Esophagus mucosa (tissue), 1 donor: ENCODE measurements at regions not wholly inside any gene's neighbourhood (a gene's known extent, or its start where the extent isn't known, plus 50 kb on each side); places are given as distances from the start of the nearest gene placed in this dataset.
"Not testable (repeated sequence)": the region's sequence is repeated elsewhere in the genome, so short reads cannot be mapped to it uniquely, and the experiment has no call there.

Experiments
- ATAC-seq: fragments of 200-7000 bp; cut with Tn5 transposase; one replicate; pipeline ENCODE4 v1.9.1; 2020
- donor health status: DM: yes; HTN: yes; CAD: no.

DNA sequence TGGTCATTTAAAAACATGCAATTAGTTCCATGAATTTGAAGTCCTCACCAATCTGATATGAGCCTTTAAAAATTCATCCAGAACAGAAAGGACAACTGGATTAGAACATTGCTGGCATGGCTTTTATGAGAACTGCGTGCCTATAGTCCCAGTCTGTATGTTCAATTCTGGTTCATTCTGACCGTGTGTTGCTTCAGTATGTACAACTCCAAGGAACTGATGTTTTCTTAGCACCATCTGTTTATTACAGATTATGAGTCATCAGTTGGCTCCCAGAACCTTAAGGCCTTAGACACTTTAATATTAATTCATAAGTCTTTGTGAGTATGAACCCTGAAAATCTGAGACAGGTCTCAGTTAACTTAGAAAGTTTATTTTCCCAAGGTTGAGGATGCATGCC lies 115.0 kb downstream of the CEP44 start:
- peak; percentile 87 for ATAC-seq

DNA sequence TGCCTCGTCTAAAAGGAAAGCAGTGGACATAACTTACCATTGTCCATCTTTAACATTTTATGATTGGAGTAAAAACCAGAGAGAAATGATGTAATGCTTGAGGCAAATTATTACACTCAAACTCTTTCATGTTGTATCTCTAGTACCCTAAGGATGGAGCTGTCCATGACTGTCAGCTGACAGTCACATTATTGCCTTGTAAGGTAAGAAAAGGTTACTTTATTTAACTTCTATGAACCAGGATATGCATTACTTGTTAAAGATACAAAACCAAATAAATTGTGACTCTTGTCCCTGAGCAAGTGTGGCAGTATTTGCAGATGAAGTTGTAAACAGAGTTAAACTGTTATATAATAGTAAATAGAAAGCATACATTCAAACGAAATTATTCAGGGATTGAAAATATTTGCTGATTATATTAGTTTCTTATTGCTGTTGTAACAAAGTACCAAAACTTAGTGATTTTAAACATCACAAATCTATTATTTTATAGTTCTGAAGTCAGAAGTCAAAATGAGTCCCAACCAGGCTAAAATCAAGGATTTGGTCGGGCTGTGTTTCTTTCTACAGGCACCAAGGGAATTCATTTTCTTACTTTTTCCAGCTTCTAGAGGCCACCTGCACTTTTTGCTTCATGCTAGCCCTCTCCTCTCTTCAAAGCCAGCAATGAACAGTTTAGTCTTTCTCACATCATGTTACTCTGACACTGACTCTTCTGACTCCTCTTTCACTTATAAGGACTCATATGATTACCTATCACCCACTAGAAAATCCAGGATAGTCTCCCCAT lies 113.8 kb downstream of the CEP44 start:
- ATAC-seq: no peak

GRCh38 chr4:174396599-174397110 lies 112.9 kb downstream of the CEP44 start:
- no peak for ATAC-seq

DNA sequence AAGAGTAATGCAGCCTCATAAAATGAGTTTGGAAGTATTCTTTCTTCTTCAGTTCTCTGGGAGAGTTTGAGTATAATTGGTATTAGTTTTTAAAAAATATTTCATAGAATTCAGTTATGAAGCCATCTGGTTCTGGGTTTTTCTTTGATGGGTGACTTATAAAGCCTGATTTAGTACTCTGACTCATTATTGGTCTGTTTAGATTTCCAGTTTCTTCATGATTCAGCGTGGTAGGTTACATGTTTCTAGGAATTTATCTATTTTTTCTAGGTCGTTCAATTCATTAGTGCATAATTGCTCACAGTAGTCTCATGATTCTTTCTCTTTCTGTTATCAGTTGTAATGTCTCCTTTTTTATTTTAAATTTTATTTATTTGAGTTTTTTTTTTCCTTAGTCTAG lies 111.2 kb downstream of the CEP44 start:
- peak; percentile 67 for ATAC-seq

- ATAC-seq: peak; percentile 81
Observed at GRCh38 chr4:174389439-174389838, 105.7 kb downstream of the CEP44 start.

DNA sequence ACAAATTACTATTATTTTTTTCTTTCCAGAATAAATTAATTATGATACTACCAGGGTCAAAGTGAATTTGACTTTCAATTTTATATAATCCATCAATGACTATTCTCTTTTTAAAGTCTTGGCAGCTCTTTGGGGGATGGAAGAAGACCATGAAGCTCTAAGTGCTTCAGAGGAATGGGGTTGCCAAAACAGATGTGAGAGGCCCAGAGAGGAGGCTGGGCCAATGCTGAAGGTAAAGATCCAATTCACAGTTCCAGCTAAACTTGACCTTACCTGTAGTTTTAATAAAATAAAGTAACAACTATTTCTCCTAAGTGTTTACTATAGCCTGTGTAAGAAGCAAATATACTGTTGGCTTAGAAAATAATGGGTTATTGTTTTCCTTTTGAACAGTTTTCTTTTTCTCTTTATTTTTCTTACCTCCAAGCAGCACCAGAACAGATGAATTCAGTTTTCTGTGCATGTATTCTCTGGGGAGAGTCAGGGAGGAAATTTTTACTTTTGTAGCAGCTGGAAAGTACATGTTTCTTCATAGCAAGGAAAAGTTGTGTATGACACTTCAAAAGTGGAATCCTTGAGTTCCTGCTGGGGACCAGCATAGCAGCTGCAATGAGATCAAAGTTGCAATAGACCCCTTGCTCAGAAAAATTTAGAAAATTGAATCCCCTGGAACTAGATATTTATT lies 104.9 kb downstream of the CEP44 start:
- ATAC-seq: no peak

DNA sequence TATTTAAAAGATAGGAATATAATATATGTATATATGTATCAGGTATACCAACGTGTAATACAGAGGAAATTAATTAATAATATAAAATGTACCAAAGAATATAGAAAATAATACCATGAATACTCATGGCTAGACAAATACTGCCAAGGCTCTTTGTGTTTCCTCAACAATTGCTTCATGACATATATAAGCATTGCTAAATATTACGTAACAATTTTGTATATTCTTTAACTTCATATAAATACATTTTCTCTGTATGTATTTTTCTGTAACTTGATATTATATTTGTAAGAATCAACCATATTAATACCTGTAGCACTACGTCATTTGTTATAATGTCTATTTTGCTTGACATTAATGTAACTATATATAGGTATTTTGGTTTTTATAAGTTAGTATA lies 104.0 kb downstream of the CEP44 start:
- no peak for ATAC-seq

DNA sequence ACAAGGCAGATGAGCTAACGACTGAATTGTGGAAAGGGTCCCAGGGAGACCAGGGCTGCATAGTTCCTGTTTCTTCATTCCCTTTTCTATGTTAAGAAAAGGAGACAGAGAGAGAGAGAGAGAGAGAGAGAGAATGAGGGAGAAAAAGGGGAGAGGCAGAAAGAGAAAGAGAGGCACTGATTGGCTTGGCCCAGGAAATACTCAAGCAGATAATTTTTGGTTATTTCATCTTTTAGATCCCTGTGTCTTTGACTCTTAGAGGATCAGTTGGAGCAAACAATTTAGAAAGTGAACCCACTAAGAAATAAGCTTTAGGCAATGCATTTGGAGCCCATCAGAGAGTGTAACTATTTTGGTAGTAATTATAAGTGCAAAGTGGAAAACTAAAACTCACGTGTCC lies 103.4 kb downstream of the CEP44 start:
- ATAC-seq: no peak

DNA sequence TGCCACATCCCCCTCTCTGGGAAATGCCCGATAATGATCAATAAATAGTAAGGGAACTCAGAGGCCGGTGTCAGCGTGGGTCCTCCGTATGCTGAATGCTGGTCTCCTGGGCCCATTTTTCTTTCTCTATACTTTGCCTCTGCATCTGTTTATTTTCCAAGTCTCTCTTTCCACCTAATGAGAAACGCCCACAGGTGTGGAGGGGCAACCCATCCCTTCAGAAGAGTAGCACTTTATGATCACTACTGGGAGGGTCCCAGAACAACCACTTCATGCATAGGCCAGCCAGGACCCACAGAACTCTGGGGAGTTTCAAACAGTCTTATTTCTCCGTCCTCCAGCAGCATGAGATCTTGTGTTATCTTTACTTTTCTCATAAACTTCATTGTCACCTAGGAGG lies 100.1 kb downstream of the CEP44 start:
- no peak for ATAC-seq

GRCh38 chr4:174382938-174383605 lies 99.4 kb downstream of the CEP44 start:
- not testable (repeated sequence) for ATAC-seq
